DND-41 (cell line): ENCODE measurements at regions not wholly inside any gene's neighbourhood (a gene's known extent, or its start where the extent isn't known, plus 50 kb on each side); places are given as distances from the start of the nearest gene placed in this dataset.

ENCODE experiments used
- ATAC-seq: fragments of 200-7000 bp; cut with Tn5 transposase; 3 replicates; pipeline ENCODE4 v1.9.1; 2021; ENCODE audit warnings: low read depth; ENCODE audit not compliant: insufficient read depth
- DNase-seq: peaks from one replicate; pipeline ENCODE4 v3.0.0-alpha.2; 2020
- H2AFZ ChIP-seq: 2 replicates; pipeline ENCODE4 v1.6.0; 2012; ENCODE audit warnings: low read depth, low read length
- H3K27ac ChIP-seq: 2 replicates; pipeline ENCODE4 v1.5.1; 2012; ENCODE audit warnings: low read length, inconsistent platforms
- H3K27me3 ChIP-seq: fragments of 200-600 bp; sonication (generic); 2 replicates; pipeline ENCODE4 v1.6.0; 2012; ENCODE audit warnings: low read length, mild to moderate bottlenecking, inconsistent platforms; ENCODE audit not compliant: insufficient read depth, poor library complexity
- H3K36me3 ChIP-seq: 2 replicates; pipeline ENCODE4 v1.5.1; 2012; ENCODE audit warnings: low read length, inconsistent platforms; ENCODE audit not compliant: insufficient read depth
- H3K4me1 ChIP-seq: 2 replicates; pipeline ENCODE4 v1.5.1; 2012; ENCODE audit warnings: mild to moderate bottlenecking, low read length; ENCODE audit not compliant: insufficient read depth
- H3K4me2 ChIP-seq: 2 replicates; pipeline ENCODE4 v1.6.0; 2012; ENCODE audit warnings: mild to moderate bottlenecking, moderate library complexity, low read length, inconsistent platforms; ENCODE audit not compliant: insufficient read depth
- H3K4me3 ChIP-seq, 2 experiments: fragments of 200-600 bp in 1 of 2; shearing (Covaris generic) in 1 of 2; 2 replicates each; pipeline ENCODE4 v1.5.1; 2012 to 2016; ENCODE audit warnings: inconsistent platforms in 2 of 2, low read length in 2 of 2, mild to moderate bottlenecking in 2 of 2, low read depth in 1 of 2, moderate library complexity in 1 of 2
- H3K79me2 ChIP-seq: 2 replicates; pipeline ENCODE4 v1.6.0; 2012; ENCODE audit warnings: low read length, inconsistent platforms; ENCODE audit not compliant: insufficient read depth
- H3K9ac ChIP-seq: 2 replicates; pipeline ENCODE4 v1.6.0; 2012; ENCODE audit warnings: low read depth, mild to moderate bottlenecking, inconsistent platforms, low read length, moderate library complexity
- H3K9me3 ChIP-seq: 2 replicates; pipeline ENCODE4 v1.5.1; 2012; ENCODE audit warnings: low read length, moderate library complexity, mild to moderate bottlenecking, inconsistent platforms; ENCODE audit not compliant: insufficient read depth, severe bottlenecking
- H4K20me1 ChIP-seq: 2 replicates; pipeline ENCODE4 v1.6.0; 2012; ENCODE audit warnings: low read length; ENCODE audit not compliant: insufficient read depth
- CTCF ChIP-seq: IDR thresholded peaks from 2 replicates; pipeline ENCODE4 v1.5.1; 2012; ENCODE audit warnings: borderline replicate concordance, low read length, moderate library complexity, mild to moderate bottlenecking; ENCODE audit not compliant: poor library complexity, severe bottlenecking; ENCODE audit errors: extremely low read depth
- EZH2 ChIP-seq: IDR thresholded peaks from 3 replicates; pipeline ENCODE4 v1.6.1; 2012; ENCODE audit warnings: borderline replicate concordance, low read depth, mild to moderate bottlenecking, moderate library complexity, low read length, inconsistent platforms; ENCODE audit not compliant: severe bottlenecking

- TF ChIP-seq CTCF (no peak), EZH2 (no peak)
- Histone ChIP-seq H3K4me2 (no peak overlapping the region), H3K9me3 (no peaks in the 10 kb centered on the region), H3K36me3 (no peaks in the 10 kb centered on the region), H3K27me3 (peaks cover 6% of the 10 kb centered on the region), H3K27ac (no peak overlapping the region), H3K79me2 (no peaks in the 10 kb centered on the region), H2AFZ (no peak overlapping the region), H3K4me1 (no peaks in the 10 kb centered on the region), H4K20me1 (no peaks in the 10 kb centered on the region), H3K4me3 (no peak overlapping the region), H3K9ac (no peak overlapping the region)
- ATAC-seq (no peak), DNase-seq (no peak)
These were observed 73.6 kb upstream of the CALM2 start for GRCh38 chr2:47249931-47250330.

- Histone ChIP-seq H2AFZ (no peak overlapping the region), H3K4me1 (no peaks in the 10 kb centered on the region), H4K20me1 (no peaks in the 10 kb centered on the region), H3K9me3 (no peaks in the 10 kb centered on the region), H3K27ac (no peak overlapping the region), H3K9ac (no peak overlapping the region), H3K4me3 (no peak overlapping the region), H3K4me2 (no peak overlapping the region), H3K79me2 (no peaks in the 10 kb centered on the region), H3K36me3 (no peaks in the 10 kb centered on the region), H3K27me3 (peaks cover 6% of the 10 kb centered on the region)
- DNase-seq (no peak), ATAC-seq (no peak)
- TF ChIP-seq CTCF = no peak
- no peak for TF ChIP-seq EZH2
These were observed 73.0 kb upstream of the CALM2 start for GRCh38 chr2:47249157-47249900.

GRCh38 chr2:47243596-47244323 is 67.4 kb upstream of the CALM2 start:
- no peak overlapping the region for H2AFZ ChIP-seq
- H3K4me1 ChIP-seq = no peaks in the 10 kb centered on the region
- no peak overlapping the region for H3K9ac ChIP-seq
- H3K79me2 ChIP-seq = no peaks in the 10 kb centered on the region
- peaks cover 11% of the 10 kb centered on the region for H3K27me3 ChIP-seq
- ATAC-seq = no peak
- H3K36me3 ChIP-seq = no peaks in the 10 kb centered on the region
- H3K27ac ChIP-seq = no peak overlapping the region
- DNase-seq = no peak
- TF ChIP-seq CTCF (no peak), EZH2 (no peak)
- no peak overlapping the region for H3K4me3 ChIP-seq
- H3K9me3 ChIP-seq = no peaks in the 10 kb centered on the region
- H4K20me1 ChIP-seq = no peaks in the 10 kb centered on the region
- no peak overlapping the region for H3K4me2 ChIP-seq
